Rectal smooth muscle tissue (tissue), 1 donor: ENCODE measurements at regions not wholly inside any gene's neighbourhood (a gene's known extent, or its start where the extent isn't known, plus 50 kb on each side); places are given as distances from the start of the nearest gene placed in this dataset.

Experiments used
- H3K27ac ChIP-seq: one replicate; pipeline ENCODE4 v1.7.0; 2013; ENCODE audit warnings: low read depth, low read length, inconsistent platforms
- H3K27me3 ChIP-seq: one replicate; pipeline ENCODE4 v1.7.0; 2013; ENCODE audit warnings: low read length; ENCODE audit not compliant: control insufficient read depth, insufficient read depth
- H3K36me3 ChIP-seq: one replicate; pipeline ENCODE4 v1.7.0; 2013; ENCODE audit warnings: low read length; ENCODE audit not compliant: control insufficient read depth, insufficient read depth
- H3K4me1 ChIP-seq: one replicate; pipeline ENCODE4 v1.7.0; 2013; ENCODE audit warnings: low read length; ENCODE audit not compliant: control insufficient read depth, insufficient read depth
- H3K4me3 ChIP-seq: one replicate; pipeline ENCODE4 v1.7.0; 2013; ENCODE audit warnings: low read length
- H3K9ac ChIP-seq: one replicate; pipeline ENCODE4 v1.7.0; 2013; ENCODE audit warnings: low read length

DNA sequence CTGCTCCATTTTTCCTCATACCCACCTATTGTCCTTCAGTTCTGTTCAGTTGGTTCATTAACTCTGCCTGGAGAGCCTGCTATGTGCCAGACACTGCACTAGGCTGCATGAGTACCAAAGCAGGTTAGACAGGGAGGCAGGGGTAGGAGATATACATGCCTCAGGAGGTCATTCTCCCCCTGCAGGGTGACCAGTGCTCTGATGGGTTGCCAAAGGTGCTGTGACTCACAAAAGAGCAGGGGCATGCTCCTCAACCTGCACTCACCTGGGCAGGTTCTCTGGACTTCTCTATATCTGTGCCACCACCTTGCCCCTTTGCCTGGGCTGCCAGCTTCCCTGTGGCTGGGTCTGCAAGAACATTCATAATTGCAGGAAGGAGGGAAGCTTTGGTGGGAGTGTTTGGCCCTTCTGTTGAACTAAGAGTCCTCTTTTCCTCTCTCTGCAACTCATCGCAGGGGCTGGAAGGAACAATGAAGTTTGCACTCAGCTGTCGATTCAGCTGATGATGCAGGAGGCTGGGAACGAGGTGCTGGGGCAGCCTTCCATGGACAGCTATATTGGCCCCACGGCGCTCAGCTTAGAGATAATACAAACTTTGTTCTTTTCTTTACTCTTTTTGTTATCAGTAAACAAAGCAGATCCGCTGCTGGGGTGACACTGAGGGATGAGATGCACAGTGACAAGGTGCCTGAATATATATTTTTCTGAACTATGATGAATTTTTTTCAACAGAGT, 356.4 kb upstream of the PLXNA2 start:
- H3K4me1 ChIP-seq, result no peaks in the 10 kb centered on the region
- no peak overlapping the region for H3K27ac ChIP-seq
- H3K36me3 ChIP-seq, result no peaks in the 10 kb centered on the region
- no peak overlapping the region for H3K4me3 ChIP-seq
- H3K27me3 ChIP-seq, result no peaks in the 10 kb centered on the region
- no peak overlapping the region for H3K9ac ChIP-seq

DNA sequence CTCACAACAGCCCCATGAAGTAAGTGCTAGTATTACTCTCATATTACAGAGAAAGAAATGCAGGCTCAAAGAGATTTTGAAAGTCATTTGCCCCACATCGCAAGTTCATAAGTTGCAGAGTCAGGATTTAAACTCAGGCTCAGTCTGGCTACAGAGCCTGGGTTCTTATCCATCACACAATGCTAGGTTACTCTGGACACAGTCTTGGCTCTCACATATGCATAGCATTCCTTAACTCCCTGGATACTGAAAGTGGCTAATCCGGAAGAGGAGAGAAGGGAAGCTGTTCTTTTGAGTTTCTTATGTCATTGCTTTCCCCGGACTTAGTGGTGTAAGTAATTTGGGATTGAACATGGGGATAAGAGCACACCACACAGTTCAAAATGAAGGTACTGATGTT, 357.4 kb upstream of the PLXNA2 start:
- Histone ChIP-seq H3K27me3 (no peaks in the 10 kb centered on the region), H3K27ac (no peak overlapping the region), H3K9ac (no peak overlapping the region), H3K4me3 (no peak overlapping the region), H3K36me3 (no peaks in the 10 kb centered on the region), H3K4me1 (no peaks in the 10 kb centered on the region)

DNA sequence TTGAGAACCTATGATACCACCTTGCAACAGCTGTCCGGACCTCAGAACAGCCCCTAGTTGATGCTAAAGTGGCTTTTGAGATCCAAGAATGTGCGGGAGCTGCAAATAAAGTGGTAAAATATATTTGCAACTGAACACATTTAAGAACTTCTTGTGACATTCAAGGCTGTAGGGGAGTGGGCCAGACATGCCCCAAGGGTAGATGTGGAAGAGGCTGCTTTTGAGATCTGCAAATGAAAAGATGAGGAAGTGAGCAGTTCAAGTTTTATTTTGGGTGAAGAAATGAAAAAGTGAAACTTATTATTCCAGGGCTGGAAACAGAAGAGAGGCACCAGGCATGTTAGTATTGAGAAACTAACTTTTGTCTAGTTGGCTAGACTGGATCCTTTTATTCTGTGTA, 359.5 kb upstream of the PLXNA2 start:
- H3K27ac ChIP-seq, result no peak overlapping the region
- H3K9ac ChIP-seq, result no peak overlapping the region
- H3K27me3 ChIP-seq, result no peaks in the 10 kb centered on the region
- H3K36me3 ChIP-seq, result no peaks in the 10 kb centered on the region
- H3K4me1 ChIP-seq, result no peaks in the 10 kb centered on the region
- H3K4me3 ChIP-seq, result no peak overlapping the region

DNA sequence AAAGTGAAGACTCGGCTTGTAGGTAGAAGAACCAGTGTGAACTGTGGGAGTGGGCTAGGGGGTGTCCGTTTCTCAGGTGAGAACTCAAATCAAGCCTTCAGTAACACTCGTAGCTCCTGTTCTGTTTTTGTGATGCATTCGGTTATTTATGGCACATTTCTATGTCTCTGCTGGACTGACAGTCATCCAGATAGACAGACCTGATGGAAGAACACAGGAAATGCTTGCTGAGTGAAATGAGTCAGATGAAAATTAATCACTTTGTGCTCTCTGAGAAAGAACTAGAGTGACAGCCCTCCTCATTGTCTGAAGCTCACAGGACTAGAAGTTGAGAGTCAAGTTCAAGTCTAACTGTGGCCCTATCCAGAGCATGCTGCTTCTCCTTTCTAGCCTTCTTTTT, 360.1 kb upstream of the PLXNA2 start:
- Histone ChIP-seq H3K36me3 (no peaks in the 10 kb centered on the region), H3K27me3 (no peaks in the 10 kb centered on the region), H3K4me1 (no peaks in the 10 kb centered on the region), H3K4me3 (no peak overlapping the region), H3K27ac (no peak overlapping the region), H3K9ac (no peak overlapping the region)

DNA sequence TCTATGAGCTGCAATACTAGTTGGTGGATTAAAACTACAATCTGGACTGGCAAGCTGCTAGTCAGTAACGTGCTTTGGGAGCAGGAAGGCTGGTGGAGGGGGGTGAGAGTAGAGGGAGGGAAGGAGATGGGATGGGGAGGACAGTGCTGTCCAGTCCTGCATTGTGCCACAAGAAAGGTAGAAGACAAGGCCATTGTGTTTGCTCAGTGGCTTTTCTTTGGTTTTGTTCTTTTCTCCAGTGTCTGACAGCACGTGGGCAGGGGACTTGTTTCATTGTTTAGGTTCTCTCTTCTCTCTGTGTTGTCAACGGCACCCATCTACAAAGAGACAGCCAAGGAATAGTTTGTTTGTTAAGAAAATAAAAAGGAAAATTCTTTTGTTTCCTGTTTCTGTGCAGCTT, 362.8 kb upstream of the PLXNA2 start:
- Histone ChIP-seq H3K4me1 (no peaks in the 10 kb centered on the region), H3K27me3 (no peaks in the 10 kb centered on the region), H3K27ac (no peak overlapping the region), H3K4me3 (no peak overlapping the region), H3K36me3 (no peaks in the 10 kb centered on the region), H3K9ac (no peak overlapping the region)

DNA sequence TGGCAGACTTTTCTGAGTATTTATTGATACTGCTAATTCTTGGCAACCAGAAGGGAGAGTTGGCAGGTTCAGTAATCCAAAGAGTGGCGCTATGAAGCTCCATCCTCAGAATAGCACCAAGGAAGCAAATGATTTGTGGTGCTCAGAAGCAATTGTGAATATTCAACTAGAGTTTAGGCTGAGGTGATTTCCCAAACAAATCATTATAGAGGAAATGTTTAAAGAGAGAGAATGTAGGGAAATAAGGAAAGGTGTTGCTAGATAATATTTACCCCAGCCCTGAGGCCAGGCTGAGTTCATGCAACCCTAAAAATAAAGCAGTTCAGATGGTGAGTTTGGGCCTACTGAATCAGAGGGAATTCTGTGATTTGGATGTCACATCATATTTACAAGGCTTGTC, 363.4 kb upstream of the PLXNA2 start:
- H3K9ac ChIP-seq, result no peak overlapping the region
- no peak overlapping the region for H3K27ac ChIP-seq

DNA sequence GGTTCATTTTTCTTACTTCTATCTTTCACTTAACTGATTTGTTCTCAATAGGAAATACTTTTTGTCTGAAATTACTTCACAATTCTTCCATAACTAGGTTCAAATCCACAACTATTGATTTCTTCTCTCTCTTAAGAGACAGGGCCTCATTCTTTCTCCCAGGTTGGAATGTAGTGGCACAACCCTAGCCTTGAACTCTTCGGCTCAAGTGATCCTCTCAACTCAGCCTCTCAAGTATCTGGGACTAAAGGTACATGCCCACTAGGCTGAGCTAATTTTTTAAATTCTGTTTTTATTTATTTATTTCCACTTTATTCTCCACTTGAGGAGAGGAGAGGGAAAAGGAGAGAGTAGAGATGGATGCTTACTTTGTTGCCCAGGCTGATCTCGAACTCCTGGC, 370.4 kb upstream of the PLXNA2 start:
- H3K9ac ChIP-seq, result no peak overlapping the region
- H3K4me1 ChIP-seq, result no peaks in the 10 kb centered on the region
- no peak overlapping the region for H3K4me3 ChIP-seq
- H3K27ac ChIP-seq, result no peak overlapping the region
- no peaks in the 10 kb centered on the region for H3K27me3 ChIP-seq
- no peaks in the 10 kb centered on the region for H3K36me3 ChIP-seq

More for the DNA sequence above, 363.4 kb upstream of the PLXNA2 start:
- no peaks in the 10 kb centered on the region for H3K4me1 ChIP-seq
- H3K4me3 ChIP-seq, result no peak overlapping the region
- no peaks in the 10 kb centered on the region for H3K27me3 ChIP-seq
- H3K36me3 ChIP-seq, result no peaks in the 10 kb centered on the region

DNA sequence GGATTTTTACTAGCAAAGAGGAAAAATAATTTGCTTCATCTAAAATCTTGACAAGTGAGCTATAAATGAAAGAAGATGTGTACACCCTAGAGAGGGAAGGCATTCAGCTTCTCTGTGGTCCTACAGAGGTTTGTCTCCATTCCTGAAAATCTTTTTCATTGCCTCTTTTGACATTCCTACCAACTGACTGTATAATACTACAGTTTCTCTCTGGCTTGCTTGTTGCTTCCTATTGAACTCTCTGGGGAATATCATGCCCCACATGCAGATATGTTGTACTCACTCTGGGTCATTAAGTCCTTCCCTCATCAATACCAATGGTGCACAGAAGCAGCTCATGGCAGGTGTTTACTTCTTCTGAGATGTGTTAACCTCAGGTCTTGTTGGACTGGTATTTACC, 371.2 kb upstream of the PLXNA2 start:
- H3K36me3 ChIP-seq, result no peaks in the 10 kb centered on the region
- no peaks in the 10 kb centered on the region for H3K4me1 ChIP-seq
- H3K27me3 ChIP-seq, result no peaks in the 10 kb centered on the region
- H3K27ac ChIP-seq, result no peak overlapping the region
- H3K9ac ChIP-seq, result no peak overlapping the region
- no peak overlapping the region for H3K4me3 ChIP-seq

DNA sequence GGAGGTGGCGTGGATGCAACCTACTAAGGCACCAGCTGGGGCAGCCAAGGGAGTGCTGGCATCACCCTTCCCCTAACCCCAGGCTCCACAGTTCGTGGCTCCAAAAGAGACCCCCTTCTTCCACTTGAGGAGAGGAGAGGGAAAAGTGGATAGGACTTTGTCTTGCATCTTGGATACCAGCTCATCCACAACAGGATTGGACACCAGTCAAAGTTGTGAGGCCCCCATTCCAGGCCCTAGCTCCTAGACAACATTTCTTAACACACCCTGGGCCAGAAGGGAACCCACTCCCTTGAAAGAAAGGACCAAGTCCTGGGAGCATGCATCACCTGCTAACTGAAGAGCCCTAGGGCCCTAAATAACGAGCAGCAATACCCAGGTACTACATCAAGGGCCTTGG, 372.6 kb upstream of the PLXNA2 start:
- no peak overlapping the region for H3K4me3 ChIP-seq
- H3K27ac ChIP-seq, result no peak overlapping the region

DNA sequence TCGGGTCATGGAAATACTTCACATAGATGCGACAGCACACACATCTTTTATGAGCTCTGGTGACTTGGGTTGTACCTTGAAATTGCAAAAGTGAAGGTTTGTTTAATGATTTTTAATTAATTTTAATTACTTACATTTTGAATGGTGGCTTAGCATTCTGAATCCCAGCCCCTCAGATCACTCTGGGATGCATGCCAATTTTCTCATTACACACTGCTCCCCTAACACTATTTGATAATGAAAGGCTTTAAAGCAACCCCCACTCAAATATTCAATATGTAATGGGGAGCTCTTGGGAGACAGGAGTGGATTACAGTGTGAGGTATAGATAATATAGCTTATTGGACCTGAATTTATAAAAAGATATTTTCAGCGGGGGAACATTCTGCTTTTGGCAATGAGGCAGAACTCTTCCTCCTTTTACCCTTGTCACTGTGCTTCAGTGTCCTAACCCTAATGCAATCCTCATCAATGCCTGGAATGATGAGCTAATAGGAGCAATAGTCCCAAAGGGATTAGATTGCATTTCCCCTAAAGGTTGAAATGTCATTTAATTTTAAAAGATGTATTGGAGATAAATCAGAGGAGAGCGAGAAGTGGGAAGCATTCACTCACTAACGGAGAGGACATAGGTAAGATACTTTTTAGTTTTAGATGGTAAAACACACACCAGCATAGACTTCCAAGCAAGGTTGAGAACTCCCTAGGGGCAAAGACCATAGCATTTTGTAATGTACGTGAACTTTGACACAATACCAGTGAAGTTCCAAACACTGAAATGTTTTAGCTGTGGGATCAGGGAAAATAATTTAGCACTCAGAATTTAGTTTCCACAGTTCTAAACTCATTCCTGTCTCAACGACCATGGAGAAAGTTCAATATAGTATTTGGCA, 384.1 kb upstream of the PLXNA2 start:
- no peaks in the 10 kb centered on the region for H3K27me3 ChIP-seq
- no peak overlapping the region for H3K27ac ChIP-seq
- H3K36me3 ChIP-seq, result no peaks in the 10 kb centered on the region
- no peaks in the 10 kb centered on the region for H3K4me1 ChIP-seq
- no peak overlapping the region for H3K9ac ChIP-seq
- H3K4me3 ChIP-seq, result no peak overlapping the region

More for the DNA sequence above, 372.6 kb upstream of the PLXNA2 start:
- Histone ChIP-seq H3K4me1 (no peaks in the 10 kb centered on the region), H3K27me3 (no peaks in the 10 kb centered on the region), H3K9ac (no peak overlapping the region), H3K36me3 (no peaks in the 10 kb centered on the region)

DNA sequence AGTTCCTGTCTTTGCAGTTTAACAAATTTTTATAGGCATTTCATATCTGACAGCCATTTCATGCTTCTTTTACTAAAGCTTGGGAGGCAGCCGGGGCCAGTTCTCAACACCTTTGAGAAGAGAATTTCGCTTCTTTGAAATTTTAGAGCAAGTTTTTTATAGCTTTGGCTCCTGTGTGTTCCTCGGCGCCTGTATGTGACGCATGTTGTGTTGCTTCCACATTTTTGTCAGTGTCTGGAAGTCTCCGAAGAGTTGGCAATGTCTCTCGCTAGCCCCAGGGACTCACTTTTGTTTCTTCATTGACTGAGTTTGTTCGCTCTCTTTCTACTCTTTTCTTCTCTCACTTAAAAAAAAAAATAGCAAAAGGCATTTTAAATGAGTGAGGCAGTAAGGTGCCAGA, 386.9 kb upstream of the PLXNA2 start:
- no peaks in the 10 kb centered on the region for H3K4me1 ChIP-seq
- H3K4me3 ChIP-seq, result no peak overlapping the region
- H3K36me3 ChIP-seq, result no peaks in the 10 kb centered on the region
- H3K27ac ChIP-seq, result no peak overlapping the region
- H3K27me3 ChIP-seq, result no peaks in the 10 kb centered on the region
- no peak overlapping the region for H3K9ac ChIP-seq

DNA sequence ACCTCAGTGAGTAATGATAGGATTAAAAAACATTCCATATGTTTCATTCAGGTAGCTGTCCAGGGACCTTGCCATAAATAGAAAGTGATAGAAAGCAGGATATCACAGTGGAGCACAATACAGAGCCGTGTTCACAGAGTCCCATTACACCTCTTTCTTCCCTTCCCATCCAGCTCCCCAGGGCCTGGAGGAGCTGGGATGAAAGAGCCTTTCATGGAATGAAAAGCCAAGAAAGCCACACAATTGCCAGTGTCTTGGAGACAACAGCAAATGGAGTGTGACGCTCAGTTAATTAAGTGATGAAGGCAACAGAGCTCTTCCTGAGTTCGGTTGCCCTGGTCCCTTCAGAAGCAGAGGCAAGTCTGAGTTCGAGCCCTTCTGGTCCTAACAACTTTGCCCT, 387.3 kb upstream of the PLXNA2 start:
- H3K27ac ChIP-seq, result no peak overlapping the region
- H3K36me3 ChIP-seq, result no peaks in the 10 kb centered on the region
- H3K27me3 ChIP-seq, result no peaks in the 10 kb centered on the region
- H3K4me3 ChIP-seq, result no peak overlapping the region
- H3K4me1 ChIP-seq, result no peaks in the 10 kb centered on the region
- no peak overlapping the region for H3K9ac ChIP-seq
